ENCODE measurements at regions not wholly inside any gene's neighbourhood (a gene's known extent, or its start where the extent isn't known, plus 50 kb on each side); places are given as distances from the start of the nearest gene placed in this dataset.

DNA sequence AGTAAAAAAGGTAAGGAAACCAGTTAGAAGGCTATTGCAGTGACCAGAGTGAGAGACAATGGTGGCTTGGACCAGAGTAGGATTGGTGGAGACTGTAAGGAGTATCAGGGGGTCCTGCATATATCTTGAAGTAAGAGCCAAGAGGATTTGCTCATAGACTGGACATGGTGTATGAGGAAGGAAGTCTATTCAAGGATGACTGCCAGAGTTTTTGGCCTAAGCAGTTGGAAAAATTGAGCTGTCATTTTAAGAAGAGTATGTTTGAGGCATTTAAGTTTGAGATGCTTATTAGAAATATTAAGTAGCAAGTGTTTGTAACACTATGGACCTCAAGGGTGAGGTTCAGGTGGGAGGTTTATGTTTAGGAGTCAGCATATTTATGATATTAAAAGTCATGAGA lies 596.6 kb downstream of the METTL15 start:
- TF ChIP-seq, protein P1, sequence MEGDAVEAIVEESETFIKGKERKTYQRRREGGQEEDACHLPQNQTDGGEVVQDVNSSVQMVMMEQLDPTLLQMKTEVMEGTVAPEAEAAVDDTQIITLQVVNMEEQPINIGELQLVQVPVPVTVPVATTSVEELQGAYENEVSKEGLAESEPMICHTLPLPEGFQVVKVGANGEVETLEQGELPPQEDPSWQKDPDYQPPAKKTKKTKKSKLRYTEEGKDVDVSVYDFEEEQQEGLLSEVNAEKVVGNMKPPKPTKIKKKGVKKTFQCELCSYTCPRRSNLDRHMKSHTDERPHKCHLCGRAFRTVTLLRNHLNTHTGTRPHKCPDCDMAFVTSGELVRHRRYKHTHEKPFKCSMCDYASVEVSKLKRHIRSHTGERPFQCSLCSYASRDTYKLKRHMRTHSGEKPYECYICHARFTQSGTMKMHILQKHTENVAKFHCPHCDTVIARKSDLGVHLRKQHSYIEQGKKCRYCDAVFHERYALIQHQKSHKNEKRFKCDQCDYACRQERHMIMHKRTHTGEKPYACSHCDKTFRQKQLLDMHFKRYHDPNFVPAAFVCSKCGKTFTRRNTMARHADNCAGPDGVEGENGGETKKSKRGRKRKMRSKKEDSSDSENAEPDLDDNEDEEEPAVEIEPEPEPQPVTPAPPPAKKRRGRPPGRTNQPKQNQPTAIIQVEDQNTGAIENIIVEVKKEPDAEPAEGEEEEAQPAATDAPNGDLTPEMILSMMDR (IDR thresholded peaks at IDR 0.05; ENCODE audit: insufficient read depth, low read length), result no peak
- TF ChIP-seq POLR2AphosphoS5 (IDR thresholded peaks at IDR 0.05; ENCODE audit: low read depth), result no peak
- TF ChIP-seq, protein P2, sequence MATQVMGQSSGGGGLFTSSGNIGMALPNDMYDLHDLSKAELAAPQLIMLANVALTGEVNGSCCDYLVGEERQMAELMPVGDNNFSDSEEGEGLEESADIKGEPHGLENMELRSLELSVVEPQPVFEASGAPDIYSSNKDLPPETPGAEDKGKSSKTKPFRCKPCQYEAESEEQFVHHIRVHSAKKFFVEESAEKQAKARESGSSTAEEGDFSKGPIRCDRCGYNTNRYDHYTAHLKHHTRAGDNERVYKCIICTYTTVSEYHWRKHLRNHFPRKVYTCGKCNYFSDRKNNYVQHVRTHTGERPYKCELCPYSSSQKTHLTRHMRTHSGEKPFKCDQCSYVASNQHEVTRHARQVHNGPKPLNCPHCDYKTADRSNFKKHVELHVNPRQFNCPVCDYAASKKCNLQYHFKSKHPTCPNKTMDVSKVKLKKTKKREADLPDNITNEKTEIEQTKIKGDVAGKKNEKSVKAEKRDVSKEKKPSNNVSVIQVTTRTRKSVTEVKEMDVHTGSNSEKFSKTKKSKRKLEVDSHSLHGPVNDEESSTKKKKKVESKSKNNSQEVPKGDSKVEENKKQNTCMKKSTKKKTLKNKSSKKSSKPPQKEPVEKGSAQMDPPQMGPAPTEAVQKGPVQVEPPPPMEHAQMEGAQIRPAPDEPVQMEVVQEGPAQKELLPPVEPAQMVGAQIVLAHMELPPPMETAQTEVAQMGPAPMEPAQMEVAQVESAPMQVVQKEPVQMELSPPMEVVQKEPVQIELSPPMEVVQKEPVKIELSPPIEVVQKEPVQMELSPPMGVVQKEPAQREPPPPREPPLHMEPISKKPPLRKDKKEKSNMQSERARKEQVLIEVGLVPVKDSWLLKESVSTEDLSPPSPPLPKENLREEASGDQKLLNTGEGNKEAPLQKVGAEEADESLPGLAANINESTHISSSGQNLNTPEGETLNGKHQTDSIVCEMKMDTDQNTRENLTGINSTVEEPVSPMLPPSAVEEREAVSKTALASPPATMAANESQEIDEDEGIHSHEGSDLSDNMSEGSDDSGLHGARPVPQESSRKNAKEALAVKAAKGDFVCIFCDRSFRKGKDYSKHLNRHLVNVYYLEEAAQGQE (IDR thresholded peaks at IDR 0.05; ENCODE audit: insufficient replicate concordance, low read depth), result no peak
- TF ChIP-seq SPI1 (IDR thresholded peaks at IDR 0.05; ENCODE audit: borderline replicate concordance, low read depth), result no peak
- no peak for TF ChIP-seq GABPA (IDR thresholded peaks at IDR 0.05; ENCODE audit: low read depth)

Data from HL-60 (cell line).